NCI-H1436 (cell line): ENCODE measurements at regions not wholly inside any gene's neighbourhood (a gene's known extent, or its start where the extent isn't known, plus 50 kb on each side); places are given as distances from the start of the nearest gene placed in this dataset.
A peak's percentile ranks its signal among the peaks of the same experiment; 100 is the strongest.
"Not testable (repeated sequence)": the region's sequence is repeated elsewhere in the genome, so short reads cannot be mapped to it uniquely, and the experiment has no call there.

Experiments used
- DNase-seq: peaks from one replicate; lab custom pipeline; 2025; lab: John Stamatoyannopoulos, UW

- DNase-seq: no peak
These were observed 144.2 kb upstream of the RAPGEF2 start for GRCh38 chr4:158958489-158959270.

DNA sequence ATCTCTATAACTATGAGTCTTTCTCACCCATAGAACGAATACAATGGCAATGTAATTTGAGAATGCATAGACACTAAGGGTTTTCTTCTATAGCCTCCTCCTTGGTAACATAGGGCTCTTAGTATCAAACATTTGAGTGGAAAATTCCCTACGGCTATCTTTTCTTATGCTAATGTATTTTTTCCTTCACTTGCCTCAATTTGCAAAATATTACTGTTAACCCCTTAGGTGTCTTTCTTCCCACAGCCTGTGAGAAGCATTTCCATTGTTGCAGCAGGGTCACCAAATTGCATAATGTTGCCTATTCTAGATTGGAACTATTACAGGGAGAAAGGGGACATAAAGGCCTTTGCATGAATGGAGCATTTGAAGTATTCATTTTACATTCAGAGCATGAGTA is 140.5 kb upstream of the RAPGEF2 start:
- DNase-seq: peak; percentile 43

DNA sequence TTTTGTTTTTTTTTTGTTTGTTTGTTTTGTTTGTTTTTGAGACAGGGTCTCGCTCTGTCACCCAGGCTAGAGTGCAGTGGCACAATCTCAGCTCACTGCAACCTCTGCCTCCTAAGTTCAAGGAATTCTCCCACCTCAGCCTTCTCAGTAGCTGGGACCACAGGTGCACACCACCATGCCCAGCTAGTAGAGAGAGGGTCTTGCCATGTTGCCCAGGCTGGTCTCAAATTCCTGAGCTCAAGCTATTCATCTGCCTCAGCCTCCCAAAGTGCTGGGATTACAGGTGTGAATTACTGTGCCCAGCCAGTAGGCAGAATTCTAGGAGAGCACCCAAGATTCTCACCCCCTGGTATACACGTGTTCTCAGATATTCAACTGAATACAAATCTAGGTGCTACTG is 139.6 kb upstream of the RAPGEF2 start:
- not testable (repeated sequence) for DNase-seq

- no peak for DNase-seq
These were observed 138.7 kb upstream of the RAPGEF2 start for GRCh38 chr4:158964114-158964727.

- DNase-seq: no peak
These were observed 138.2 kb upstream of the RAPGEF2 start for GRCh38 chr4:158964728-158965124.

- peak; percentile 39 for DNase-seq
These were observed 137.7 kb upstream of the RAPGEF2 start for GRCh38 chr4:158965226-158965625.

- DNase-seq: no peak
These were observed 136.8 kb upstream of the RAPGEF2 start for GRCh38 chr4:158966091-158966490.

DNA sequence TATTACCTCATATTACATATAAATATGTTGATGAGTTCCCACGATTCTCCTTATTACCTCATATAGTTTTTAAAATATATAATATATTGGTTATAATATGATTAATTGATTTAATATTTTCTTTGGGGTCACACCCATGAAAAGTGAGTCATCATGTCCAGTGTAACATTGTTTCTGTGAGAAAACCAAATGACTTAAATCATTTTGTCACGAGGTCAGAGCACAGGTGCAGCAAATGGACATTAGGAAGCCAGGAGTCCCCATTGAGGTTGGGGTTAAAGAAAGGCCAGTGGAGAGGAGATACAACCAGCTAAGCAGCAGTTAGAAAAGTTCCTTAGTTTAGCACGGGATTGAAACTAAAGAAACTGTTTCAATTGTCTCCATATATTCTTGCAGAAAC is 133.9 kb upstream of the RAPGEF2 start:
- no peak for DNase-seq

DNA sequence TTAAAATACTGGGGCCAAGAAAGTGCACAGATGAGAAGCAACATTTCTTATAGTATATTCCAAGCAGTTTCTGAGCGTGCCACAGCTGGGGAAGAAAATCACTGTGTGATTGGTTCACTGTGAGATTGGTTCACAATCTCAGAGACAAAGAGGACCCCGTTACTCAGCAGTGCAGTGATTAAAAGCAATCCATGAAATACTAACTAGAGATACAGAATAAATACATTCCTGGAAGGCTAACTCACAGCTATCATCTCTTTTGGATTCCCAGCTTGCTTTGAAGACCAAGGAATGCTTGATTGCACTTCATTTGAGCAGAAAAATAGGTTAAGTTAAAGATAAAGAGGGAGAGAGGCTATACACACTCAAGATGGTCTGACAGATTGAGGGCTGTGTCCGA is 132.1 kb upstream of the RAPGEF2 start:
- DNase-seq: no peak

DNA sequence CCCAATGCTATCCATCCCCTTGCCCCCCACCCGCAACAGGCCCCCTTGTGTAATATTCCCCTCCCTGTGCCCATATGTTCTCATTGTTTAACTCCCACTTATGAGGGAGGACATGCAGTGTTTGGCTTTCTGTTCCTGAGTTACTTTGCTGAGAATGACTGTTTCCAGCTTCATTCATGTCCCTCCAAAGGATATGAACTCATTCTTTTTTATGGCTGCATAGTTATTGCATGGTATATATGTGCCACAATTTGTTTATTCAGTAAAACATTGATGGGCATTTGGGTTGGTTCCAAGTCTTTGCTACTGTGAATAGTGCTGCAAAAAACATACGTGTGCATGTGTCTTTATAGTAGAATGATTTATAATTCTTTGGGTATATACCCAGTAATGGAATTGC is 128.4 kb upstream of the RAPGEF2 start:
- not testable (repeated sequence) for DNase-seq

- not testable (repeated sequence) for DNase-seq
These were observed 122.2 kb upstream of the RAPGEF2 start for GRCh38 chr4:158980711-158981110.

GRCh38 chr4:158991534-158992155 is 111.2 kb upstream of the RAPGEF2 start:
- DNase-seq: no peak

GRCh38 chr4:158993891-158994290 is 109.0 kb upstream of the RAPGEF2 start:
- no peak for DNase-seq

DNA sequence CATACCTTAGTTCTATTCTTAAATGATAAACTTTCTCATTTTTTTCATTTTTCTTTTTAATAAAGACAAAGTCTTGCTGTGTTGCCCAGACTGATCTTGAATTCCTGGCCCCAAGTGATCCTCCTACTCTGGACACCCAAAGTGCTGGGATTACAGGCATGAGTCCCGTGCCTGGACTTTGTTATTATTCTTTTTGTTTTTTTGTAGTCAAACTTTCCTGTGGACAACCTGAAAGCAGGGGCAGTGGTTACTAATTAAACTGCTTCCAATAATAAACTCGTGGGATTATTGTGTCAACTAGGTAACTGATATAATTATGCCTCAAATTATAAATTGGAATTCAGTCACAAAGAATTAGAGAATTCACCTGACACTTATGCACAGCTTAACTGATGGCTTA is 107.8 kb upstream of the RAPGEF2 start:
- DNase-seq: no peak

DNA sequence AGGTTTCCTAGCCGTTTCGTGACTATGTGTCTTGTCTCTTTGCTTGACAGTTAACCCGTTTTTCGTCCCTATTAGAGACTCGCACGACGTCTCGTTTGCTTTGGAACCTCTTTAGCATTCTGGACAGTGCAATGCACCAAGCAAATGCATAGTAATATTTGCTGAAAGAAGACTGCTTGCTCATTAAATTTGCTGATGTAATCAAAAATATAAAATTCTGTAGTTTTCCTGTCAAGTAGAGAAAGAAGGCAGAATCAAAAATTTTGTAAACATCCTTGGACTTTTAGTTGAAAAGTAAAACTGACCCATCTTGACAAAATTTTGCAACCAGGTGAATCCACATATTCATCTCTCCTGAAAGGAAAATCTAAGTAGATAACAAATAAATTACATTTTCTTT is 106.9 kb upstream of the RAPGEF2 start:
- DNase-seq: no peak

GRCh38 chr4:158996669-158997074 is 106.2 kb upstream of the RAPGEF2 start:
- DNase-seq: no peak

- DNase-seq: no peak
These were observed 105.1 kb upstream of the RAPGEF2 start for GRCh38 chr4:158997660-158998349.

DNA sequence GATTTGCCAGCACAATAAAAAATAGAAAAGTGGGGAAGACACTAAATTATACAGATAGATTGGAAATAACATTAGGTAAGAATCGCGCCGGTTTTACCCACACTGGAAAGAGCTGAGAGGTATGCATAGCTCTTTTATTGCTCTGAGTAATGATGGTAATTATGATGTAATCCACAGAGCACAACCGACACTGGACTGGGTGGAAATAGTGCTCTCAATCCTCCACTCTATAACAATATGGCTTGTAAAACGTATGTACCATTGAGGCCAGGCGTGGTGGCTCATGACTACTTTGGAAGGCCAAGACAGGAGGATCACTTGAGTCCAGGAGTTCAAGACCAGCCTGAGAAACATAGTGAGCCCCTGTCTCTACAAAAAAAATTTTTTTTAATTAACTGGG is 104.3 kb upstream of the RAPGEF2 start:
- peak; percentile 73 for DNase-seq

DNA sequence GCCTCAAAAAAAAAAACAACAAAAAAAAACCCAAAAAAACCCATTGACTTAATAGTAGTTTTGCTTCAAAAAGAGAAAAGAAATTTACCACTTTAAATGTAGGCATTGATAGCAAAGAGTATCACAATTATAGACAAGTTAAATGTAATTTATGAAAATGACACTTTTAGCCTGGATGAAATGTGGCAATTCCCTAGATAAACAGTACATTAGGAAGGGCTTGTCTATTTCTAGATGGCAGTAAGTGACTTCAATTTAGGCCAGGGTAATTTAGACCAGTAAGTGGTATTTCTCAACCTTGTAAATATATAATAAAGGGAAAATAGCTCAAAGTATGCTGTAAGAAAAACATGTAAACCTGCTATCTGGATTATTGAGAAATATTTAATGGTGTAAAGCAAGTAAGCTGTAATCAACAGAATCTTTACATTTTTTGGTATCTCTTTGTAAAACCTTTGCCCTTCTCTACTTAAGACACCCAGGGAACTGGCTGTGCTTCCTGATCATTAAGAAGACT is 103.7 kb upstream of the RAPGEF2 start:
- peak; percentile 70 for DNase-seq

DNA sequence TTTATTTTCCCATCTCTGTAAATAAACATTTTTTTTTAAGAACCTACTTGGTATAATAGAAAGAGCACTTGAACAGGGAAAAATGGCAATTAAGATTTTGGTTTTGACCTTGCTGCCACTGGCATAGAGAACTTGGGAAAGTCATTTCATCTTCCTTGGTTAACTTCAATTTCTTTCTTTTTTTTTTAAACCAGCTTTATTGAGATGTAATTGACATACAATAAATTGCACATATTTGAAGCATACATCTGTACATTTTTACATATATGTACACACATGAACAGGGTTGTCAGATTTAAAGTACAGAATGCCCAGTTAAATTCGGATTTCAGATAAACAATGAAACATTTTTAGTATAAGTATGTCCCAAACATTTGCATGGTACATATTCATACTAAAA is 103.0 kb upstream of the RAPGEF2 start:
- no peak for DNase-seq

DNA sequence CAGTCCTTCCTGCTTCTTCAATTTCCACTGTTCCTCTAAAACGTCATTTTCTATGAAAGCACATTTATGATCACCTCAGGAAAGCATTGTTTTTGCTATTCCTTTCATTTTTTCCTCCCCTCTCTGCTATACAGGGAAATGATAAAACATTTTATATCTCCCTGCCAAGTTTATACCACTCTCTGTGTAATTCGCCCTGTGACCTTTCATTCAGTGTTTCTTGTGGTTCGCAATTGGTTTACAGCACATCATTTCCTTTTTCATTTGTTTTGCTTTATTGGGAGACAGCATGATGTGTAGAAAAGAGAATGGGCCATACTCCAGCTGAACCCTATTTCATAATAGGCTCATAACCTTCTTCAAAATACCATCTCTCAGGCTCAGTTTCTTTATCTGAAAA is 99.9 kb upstream of the RAPGEF2 start:
- DNase-seq: no peak
